H7 (cell line): ENCODE measurements at regions not wholly inside any gene's neighbourhood (a gene's known extent, or its start where the extent isn't known, plus 50 kb on each side); places are given as distances from the start of the nearest gene placed in this dataset.

Experiments used
- DNase-seq: peaks from one replicate; pipeline ENCODE4 v3.0.0; 2012
- H3K27me3 ChIP-seq: 2 replicates; pipeline ENCODE4 v1.6.0; 2011; ENCODE audit warnings: mild to moderate bottlenecking, low read length; ENCODE audit not compliant: control insufficient read depth, insufficient read depth
- H3K36me3 ChIP-seq: replicated peaks from 2 replicates; pipeline ENCODE4 v1.5.1; 2011; ENCODE audit warnings: low read length; ENCODE audit not compliant: control insufficient read depth, insufficient read depth
- H3K4me3 ChIP-seq: 2 replicates; pipeline ENCODE4 v1.5.1; 2011; ENCODE audit warnings: low read depth, mild to moderate bottlenecking, control low read depth, low read length, moderate library complexity; ENCODE audit not compliant: insufficient read depth

DNA sequence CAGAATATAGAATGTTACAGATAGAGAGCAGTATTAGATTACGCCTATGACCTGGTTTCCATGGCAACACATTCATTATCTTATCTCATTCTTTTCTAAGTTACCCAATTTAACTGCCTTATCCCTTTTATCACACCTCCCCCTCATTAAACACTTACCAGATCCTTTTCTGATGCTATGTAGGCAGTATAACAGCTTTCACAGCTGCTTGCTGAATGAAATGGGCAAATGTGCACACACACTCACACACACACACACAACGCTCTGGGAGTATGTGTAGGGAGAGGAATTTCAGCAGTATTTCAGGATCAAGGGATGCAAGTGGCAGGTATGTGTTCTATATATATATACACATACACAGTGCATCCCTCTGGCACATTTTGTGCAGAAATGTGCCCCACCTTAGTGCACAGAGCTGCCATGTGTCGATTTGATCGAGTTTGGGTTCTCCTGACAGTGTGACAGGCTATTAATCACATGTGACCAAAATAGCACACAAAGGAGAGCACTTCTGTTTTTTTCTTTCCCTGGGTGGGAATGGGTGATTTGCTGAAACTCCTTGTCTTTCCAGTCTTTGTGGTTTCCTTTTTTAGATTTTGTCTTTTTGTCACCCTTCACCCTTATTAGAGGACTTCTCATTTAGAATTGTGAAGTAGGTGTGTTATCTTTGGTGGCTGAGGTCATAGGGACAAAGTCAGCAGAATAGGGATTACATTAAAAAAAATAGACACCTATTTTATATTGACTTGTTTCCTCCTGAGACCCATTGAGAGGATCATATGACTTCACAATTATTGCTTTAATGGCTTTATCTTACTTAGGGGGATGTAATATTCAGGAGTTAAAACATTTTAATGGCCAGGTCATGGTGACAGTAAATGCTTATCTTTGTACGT, 553.7 kb downstream of the PDCD6IP start:
- Histone ChIP-seq H3K27me3 (no peaks in the 10 kb centered on the region), H3K36me3 (no peaks in the 10 kb centered on the region), H3K4me3 (no peak overlapping the region)
- DNase-seq, result no peak

GRCh38 chr3:34352778-34353331, 554.4 kb downstream of the PDCD6IP start:
- H3K4me3 ChIP-seq, result no peak overlapping the region
- DNase-seq, result no peak
- no peaks in the 10 kb centered on the region for H3K36me3 ChIP-seq
- H3K27me3 ChIP-seq, result no peaks in the 10 kb centered on the region

DNA sequence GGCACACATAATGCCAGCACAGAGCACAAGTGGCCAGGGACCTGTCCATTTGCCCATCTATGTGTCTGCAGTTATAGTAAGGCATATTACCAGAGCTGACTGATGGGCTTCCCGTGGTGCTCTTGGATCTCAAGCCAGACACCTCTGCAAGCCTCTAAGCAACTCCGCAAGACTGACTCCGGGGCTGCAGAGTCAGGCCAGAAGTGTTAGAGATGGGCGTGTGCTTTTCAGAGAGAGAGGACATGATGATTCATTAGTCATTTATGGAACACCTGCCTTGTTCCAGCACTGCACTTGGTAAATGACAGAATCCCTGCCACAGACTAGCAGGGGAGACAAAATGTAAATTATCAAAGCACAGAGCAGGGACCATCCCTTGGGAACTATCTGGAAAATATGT, 559.0 kb downstream of the PDCD6IP start:
- DNase-seq, result no peak
- H3K27me3 ChIP-seq, result no peaks in the 10 kb centered on the region
- H3K36me3 ChIP-seq, result no peaks in the 10 kb centered on the region
- H3K4me3 ChIP-seq, result no peak overlapping the region

DNA sequence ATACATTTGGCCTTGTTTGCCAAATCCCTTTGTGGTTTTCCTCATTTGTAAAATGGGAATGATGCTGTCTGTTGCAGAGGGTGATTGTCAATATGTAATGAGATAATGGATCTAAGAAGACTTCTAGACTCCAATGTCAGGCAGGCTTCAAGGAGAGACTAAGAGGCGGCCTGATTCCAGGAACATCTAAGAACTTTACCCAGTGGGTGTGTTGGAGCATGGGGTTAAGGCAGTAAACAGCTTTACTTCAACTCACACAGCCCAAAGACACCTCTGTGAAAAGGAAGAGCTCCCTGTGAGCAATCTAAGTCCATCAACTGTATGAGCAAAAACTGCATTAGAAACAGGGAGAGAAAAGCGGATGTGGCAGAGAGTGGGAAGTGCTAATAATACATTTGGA, 560.6 kb downstream of the PDCD6IP start:
- Histone ChIP-seq H3K27me3 (no peaks in the 10 kb centered on the region), H3K36me3 (no peaks in the 10 kb centered on the region), H3K4me3 (no peak overlapping the region)
- no peak for DNase-seq

DNA sequence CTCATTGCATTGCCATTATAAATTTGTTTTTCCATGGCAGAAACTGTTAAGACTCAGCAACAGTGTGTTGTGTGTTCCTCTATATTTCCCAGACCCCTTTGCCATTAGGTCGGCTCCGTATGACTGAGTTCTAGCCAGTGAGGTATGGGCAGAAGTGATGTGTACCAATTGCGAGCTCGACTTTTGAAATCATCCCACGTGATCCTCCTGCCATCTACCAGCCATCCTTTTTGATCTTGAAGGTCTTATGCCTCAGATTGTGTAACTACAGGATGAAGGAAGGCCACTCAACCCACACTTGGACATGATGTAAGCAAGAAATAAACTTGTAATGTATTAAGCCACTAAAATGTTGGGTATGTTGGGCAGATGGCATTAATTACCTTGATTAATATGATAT, 562.3 kb downstream of the PDCD6IP start:
- Histone ChIP-seq H3K4me3 (no peak overlapping the region), H3K36me3 (no peaks in the 10 kb centered on the region), H3K27me3 (no peaks in the 10 kb centered on the region)
- no peak for DNase-seq

- Histone ChIP-seq H3K4me3 (no peak overlapping the region), H3K36me3 (no peaks in the 10 kb centered on the region), H3K27me3 (no peaks in the 10 kb centered on the region)
- DNase-seq, result no peak
Observed at GRCh38 chr3:34361921-34362320, 563.5 kb downstream of the PDCD6IP start.

GRCh38 chr3:34362910-34363309, 564.5 kb downstream of the PDCD6IP start:
- DNase-seq, result no peak
- Histone ChIP-seq H3K27me3 (no peaks in the 10 kb centered on the region), H3K36me3 (no peaks in the 10 kb centered on the region), H3K4me3 (no peak overlapping the region)

DNA sequence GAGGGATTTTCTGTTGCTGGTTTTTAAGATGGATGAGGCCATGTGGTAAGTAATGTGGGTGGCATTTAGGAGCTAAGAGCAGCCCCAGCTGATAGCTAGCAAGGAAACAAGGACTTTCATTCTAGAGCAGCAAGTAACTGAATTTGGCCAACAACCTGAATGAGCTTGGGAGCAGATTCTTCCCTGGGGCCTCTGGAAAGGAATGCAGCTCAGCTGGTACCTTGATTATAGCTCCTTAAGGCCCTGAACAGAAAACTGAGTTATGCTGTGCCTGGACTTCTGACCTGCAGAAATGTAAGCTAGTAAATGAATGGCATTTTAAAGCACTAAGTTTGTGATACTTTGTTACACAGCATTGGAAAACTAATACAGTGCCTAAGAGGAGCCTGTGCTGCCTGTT, 565.5 kb downstream of the PDCD6IP start:
- Histone ChIP-seq H3K36me3 (no peaks in the 10 kb centered on the region), H3K27me3 (no peaks in the 10 kb centered on the region)
- DNase-seq, result no peak

GRCh38 chr3:34364335-34364734, 565.9 kb downstream of the PDCD6IP start:
- DNase-seq, result peak; percentile 24
- no peak overlapping the region for H3K4me3 ChIP-seq
- H3K36me3 ChIP-seq, result no peaks in the 10 kb centered on the region
- no peaks in the 10 kb centered on the region for H3K27me3 ChIP-seq

More for the DNA sequence above, 565.5 kb downstream of the PDCD6IP start:
- H3K4me3 ChIP-seq, result no peak overlapping the region

- Histone ChIP-seq H3K4me3 (no peak overlapping the region), H3K36me3 (no peaks in the 10 kb centered on the region), H3K27me3 (no peaks in the 10 kb centered on the region)
- DNase-seq, result no peak
Observed at GRCh38 chr3:34365231-34365630, 566.8 kb downstream of the PDCD6IP start.

- DNase-seq, result no peak
- no peaks in the 10 kb centered on the region for H3K27me3 ChIP-seq
- H3K4me3 ChIP-seq, result no peak overlapping the region
- no peaks in the 10 kb centered on the region for H3K36me3 ChIP-seq
Observed at GRCh38 chr3:34365771-34366170, 567.3 kb downstream of the PDCD6IP start.

DNA sequence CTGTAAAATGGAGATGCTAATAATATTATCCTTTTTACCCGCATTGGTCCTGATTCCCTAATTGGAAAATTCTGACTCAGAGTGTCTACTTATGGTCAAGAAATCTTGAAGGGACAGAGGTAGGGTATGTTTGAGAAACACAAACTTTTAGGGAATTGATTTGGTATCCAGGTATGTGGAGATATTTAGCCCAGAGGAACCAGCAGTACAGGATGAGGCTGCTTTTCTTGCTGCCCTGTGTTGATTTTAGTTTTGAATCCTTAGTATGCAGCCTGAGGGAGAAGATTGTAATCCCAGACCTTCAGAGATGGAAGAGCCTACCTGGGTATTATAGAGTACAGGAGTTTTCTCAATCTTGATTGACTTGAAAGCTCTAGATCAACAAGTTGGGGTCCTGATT, 569.1 kb downstream of the PDCD6IP start:
- Histone ChIP-seq H3K4me3 (no peak overlapping the region), H3K27me3 (no peaks in the 10 kb centered on the region), H3K36me3 (no peaks in the 10 kb centered on the region)
- DNase-seq, result no peak

GRCh38 chr3:34374521-34374920, 576.1 kb downstream of the PDCD6IP start:
- no peak for DNase-seq
- H3K4me3 ChIP-seq, result no peak overlapping the region
- no peaks in the 10 kb centered on the region for H3K36me3 ChIP-seq
- H3K27me3 ChIP-seq, result no peaks in the 10 kb centered on the region

GRCh38 chr3:34376691-34377090, 578.3 kb downstream of the PDCD6IP start:
- Histone ChIP-seq H3K4me3 (no peak overlapping the region), H3K36me3 (no peaks in the 10 kb centered on the region)
- DNase-seq, result no peak

GRCh38 chr3:34377961-34378360, 579.5 kb downstream of the PDCD6IP start:
- Histone ChIP-seq H3K36me3 (no peaks in the 10 kb centered on the region), H3K27me3 (no peaks in the 10 kb centered on the region), H3K4me3 (no peak overlapping the region)
- no peak for DNase-seq

More at GRCh38 chr3:34376691-34377090, 578.3 kb downstream of the PDCD6IP start:
- H3K27me3 ChIP-seq, result no peaks in the 10 kb centered on the region
